ENCODE measurements at regions not wholly inside any gene's neighbourhood (a gene's known extent, or its start where the extent isn't known, plus 50 kb on each side); places are given as distances from the start of the nearest gene placed in this dataset.

DNA sequence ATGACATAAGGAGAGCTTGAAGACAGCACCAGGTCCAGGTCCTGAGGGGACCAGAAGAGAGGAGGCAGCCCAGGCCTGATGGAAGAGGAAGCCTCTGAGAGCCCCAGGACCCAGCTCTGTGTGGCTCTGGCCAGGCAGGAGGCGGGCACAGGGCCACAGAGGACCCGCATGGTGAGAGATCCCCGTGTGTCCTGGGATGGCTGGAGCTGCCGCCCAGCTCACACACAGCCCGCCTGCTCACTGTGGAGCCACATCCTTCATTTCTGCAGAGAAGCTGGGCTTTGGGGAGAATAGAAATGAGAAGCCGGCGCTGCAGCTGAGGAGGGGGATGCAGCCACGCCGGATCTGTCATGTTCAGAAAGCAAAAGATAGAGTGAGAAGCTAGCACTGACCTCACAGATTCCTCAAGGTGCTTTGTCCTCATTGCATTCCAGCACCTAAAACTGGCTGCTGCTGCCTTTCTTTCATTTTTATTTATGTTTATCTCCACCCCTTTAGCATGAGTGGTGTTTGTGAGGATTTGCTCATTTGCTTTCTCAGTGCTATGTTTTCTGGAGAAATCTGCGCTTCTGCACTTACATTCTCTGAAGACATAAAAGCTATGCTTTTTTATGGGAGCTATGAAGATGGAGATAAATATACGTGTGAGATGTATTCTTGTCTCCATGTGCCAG, 307.6 kb upstream of the MYT1L start:
- TF ChIP-seq, protein P1, sequence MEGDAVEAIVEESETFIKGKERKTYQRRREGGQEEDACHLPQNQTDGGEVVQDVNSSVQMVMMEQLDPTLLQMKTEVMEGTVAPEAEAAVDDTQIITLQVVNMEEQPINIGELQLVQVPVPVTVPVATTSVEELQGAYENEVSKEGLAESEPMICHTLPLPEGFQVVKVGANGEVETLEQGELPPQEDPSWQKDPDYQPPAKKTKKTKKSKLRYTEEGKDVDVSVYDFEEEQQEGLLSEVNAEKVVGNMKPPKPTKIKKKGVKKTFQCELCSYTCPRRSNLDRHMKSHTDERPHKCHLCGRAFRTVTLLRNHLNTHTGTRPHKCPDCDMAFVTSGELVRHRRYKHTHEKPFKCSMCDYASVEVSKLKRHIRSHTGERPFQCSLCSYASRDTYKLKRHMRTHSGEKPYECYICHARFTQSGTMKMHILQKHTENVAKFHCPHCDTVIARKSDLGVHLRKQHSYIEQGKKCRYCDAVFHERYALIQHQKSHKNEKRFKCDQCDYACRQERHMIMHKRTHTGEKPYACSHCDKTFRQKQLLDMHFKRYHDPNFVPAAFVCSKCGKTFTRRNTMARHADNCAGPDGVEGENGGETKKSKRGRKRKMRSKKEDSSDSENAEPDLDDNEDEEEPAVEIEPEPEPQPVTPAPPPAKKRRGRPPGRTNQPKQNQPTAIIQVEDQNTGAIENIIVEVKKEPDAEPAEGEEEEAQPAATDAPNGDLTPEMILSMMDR (IDR thresholded peaks at IDR 0.05; ENCODE audit: poor library complexity) = no peak
- no peak for TF ChIP-seq EZH2 (IDR thresholded peaks at IDR 0.05; ENCODE audit: borderline replicate concordance)
- no peak for TF ChIP-seq EZH2phosphoT487 (IDR thresholded peaks at IDR 0.05; ENCODE audit: low read depth, severe bottlenecking, unreplicated experiment)
